Mesendoderm (in vitro differentiated cells): ENCODE measurements at regions not wholly inside any gene's neighbourhood (a gene's known extent, or its start where the extent isn't known, plus 50 kb on each side); places are given as distances from the start of the nearest gene placed in this dataset.
A peak's percentile ranks its signal among the peaks of the same experiment; 100 is the strongest.

Experiments used
- DNase-seq: peaks from one replicate; pipeline ENCODE4 v3.0.0; 2013
- H2AK5ac ChIP-seq: 2 replicates; pipeline ENCODE4 v1.6.1; 2013; ENCODE audit warnings: low read length, inconsistent platforms
- H2BK120ac ChIP-seq: 2 replicates; pipeline ENCODE4 v1.6.1; 2013; ENCODE audit warnings: low read depth, mild to moderate bottlenecking, low read length, moderate library complexity, mixed read lengths
- H2BK15ac ChIP-seq: replicated peaks from 2 replicates; pipeline ENCODE4 v1.6.1; 2013; ENCODE audit warnings: low read depth, mild to moderate bottlenecking, moderate library complexity
- H2BK5ac ChIP-seq: 2 replicates; pipeline ENCODE4 v1.6.1; 2013; ENCODE audit warnings: low read length, inconsistent platforms
- H3K18ac ChIP-seq: 2 replicates; pipeline ENCODE4 v1.6.1; 2013; ENCODE audit warnings: mild to moderate bottlenecking, low read length, mixed read lengths
- H3K23ac ChIP-seq: one replicate; pipeline ENCODE4 v1.6.1; 2013; ENCODE audit warnings: low read length
- H3K27ac ChIP-seq: 2 replicates; pipeline ENCODE4 v1.5.1; 2013; ENCODE audit warnings: low read depth, mild to moderate bottlenecking, inconsistent platforms, low read length, moderate library complexity
- H3K27me3 ChIP-seq: 2 replicates; pipeline ENCODE4 v1.6.1; 2013; ENCODE audit warnings: low read length, control low read depth, mild to moderate bottlenecking, inconsistent platforms; ENCODE audit not compliant: insufficient read depth, poor library complexity
- H3K36me3 ChIP-seq: 2 replicates; pipeline ENCODE4 v1.6.1; 2013; ENCODE audit warnings: low read length, inconsistent platforms; ENCODE audit not compliant: control insufficient read depth, insufficient read depth
- H3K4ac ChIP-seq: one replicate; pipeline ENCODE4 v1.6.1; 2013; ENCODE audit warnings: low read depth, mild to moderate bottlenecking, low read length, moderate library complexity
- H3K4me1 ChIP-seq: 2 replicates; pipeline ENCODE4 v1.6.1; 2013; ENCODE audit warnings: low read depth, low read length, inconsistent platforms; ENCODE audit not compliant: control insufficient read depth
- H3K4me2 ChIP-seq: 2 replicates; pipeline ENCODE4 v1.6.1; 2013; ENCODE audit warnings: low read length
- H3K4me3 ChIP-seq: 2 replicates; pipeline ENCODE4 v1.5.1; 2013; ENCODE audit warnings: mild to moderate bottlenecking, low read length
- H3K56ac ChIP-seq: one replicate; pipeline ENCODE4 v1.6.1; 2013; ENCODE audit warnings: low read length
- H3K79me1 ChIP-seq: 2 replicates; pipeline ENCODE4 v1.6.1; 2013; ENCODE audit warnings: low read length, inconsistent platforms
- H3K79me2 ChIP-seq: 2 replicates; pipeline ENCODE4 v1.6.1; 2013; ENCODE audit warnings: mild to moderate bottlenecking, low read length; ENCODE audit not compliant: control insufficient read depth, insufficient read depth
- H3K9ac ChIP-seq: 2 replicates; pipeline ENCODE4 v1.6.1; 2013; ENCODE audit warnings: low read length, inconsistent platforms
- H4K5ac ChIP-seq: one replicate; pipeline ENCODE4 v1.6.1; 2013; ENCODE audit warnings: low read length
- H4K8ac ChIP-seq: one replicate; pipeline ENCODE4 v1.6.1; 2013; ENCODE audit warnings: low read depth, mild to moderate bottlenecking, control low read depth, low read length, moderate library complexity
- WGBS: extraction: QIAGEN DNeasy Blood & Tissue Kit; methylation state at CpG from one replicate; pipeline ENCODE4 v1.1.7; 2013; ENCODE audit warnings: low lambda C conversion rate, missing lambda C conversion rate; ENCODE audit not compliant: insufficient coverage; ENCODE audit errors: extremely low coverage; 5-methylcytosine and 5-hydroxymethylcytosine counted together

- peaks cover 3% of the 10 kb centered on the region for H3K4me1 ChIP-seq
- H2BK5ac ChIP-seq = no peak overlapping the region
- no CpG with 5 or more reads among the region's 3 CpGs for WGBS
These were observed 214.3 kb upstream of the ADAMTS9 start for GRCh38 chr3:64901986-64902516.

GRCh38 chr3:64901522-64901885 is 213.7 kb upstream of the ADAMTS9 start:
- WGBS = no CpG with 5 or more reads among the region's 1 CpG
- Histone ChIP-seq H3K79me1 (no peaks in the 10 kb centered on the region), H3K23ac (no peak overlapping the region), H2AK5ac (no peak overlapping the region), H3K79me2 (no peaks in the 10 kb centered on the region), H4K5ac (no peak overlapping the region), H4K8ac (no peak overlapping the region), H3K56ac (no peak overlapping the region), H3K4me3 (no peak overlapping the region), H3K27me3 (no peaks in the 10 kb centered on the region), H3K27ac (no peak overlapping the region), H3K18ac (peak overlapping the region; percentile 68), H2BK15ac (no peak overlapping the region), H2BK120ac (peak overlapping the region; percentile 73), H3K4me2 (no peak overlapping the region), H3K36me3 (no peaks in the 10 kb centered on the region), H2BK5ac (no peak overlapping the region), H3K9ac (no peak overlapping the region), H3K4me1 (peaks cover 3% of the 10 kb centered on the region), H3K4ac (no peak overlapping the region)
- no peak for DNase-seq

More at GRCh38 chr3:64901986-64902516, 214.3 kb upstream of the ADAMTS9 start:
- H3K56ac ChIP-seq = no peak overlapping the region
- H3K18ac ChIP-seq = no peak overlapping the region
- H3K27ac ChIP-seq = no peak overlapping the region
- no peak overlapping the region for H3K23ac ChIP-seq
- H3K27me3 ChIP-seq = no peaks in the 10 kb centered on the region
- peak overlapping the region; percentile 16 for H3K4ac ChIP-seq
- no peak overlapping the region for H3K4me2 ChIP-seq
- no peaks in the 10 kb centered on the region for H3K79me2 ChIP-seq
- H4K8ac ChIP-seq = no peak overlapping the region
- H3K9ac ChIP-seq = no peak overlapping the region
- H4K5ac ChIP-seq = no peak overlapping the region
- no peak for DNase-seq
- H2AK5ac ChIP-seq = no peak overlapping the region
- no peaks in the 10 kb centered on the region for H3K36me3 ChIP-seq
- H2BK120ac ChIP-seq = no peak overlapping the region
- no peak overlapping the region for H3K4me3 ChIP-seq
- no peaks in the 10 kb centered on the region for H3K79me1 ChIP-seq
- H2BK15ac ChIP-seq = no peak overlapping the region

- no CpG with 5 or more reads among the region's 5 CpGs for WGBS
- H2AK5ac ChIP-seq = no peak overlapping the region
- H3K4me1 ChIP-seq = no peaks in the 10 kb centered on the region
- no peak overlapping the region for H4K8ac ChIP-seq
- H2BK15ac ChIP-seq = no peak overlapping the region
- no peaks in the 10 kb centered on the region for H3K79me2 ChIP-seq
- peak overlapping the region; percentile 68 for H3K18ac ChIP-seq
- H3K4me3 ChIP-seq = no peak overlapping the region
- H3K23ac ChIP-seq = no peak overlapping the region
- H3K56ac ChIP-seq = no peak overlapping the region
- no peak for DNase-seq
- no peak overlapping the region for H3K4me2 ChIP-seq
- H3K79me1 ChIP-seq = no peaks in the 10 kb centered on the region
- H3K27me3 ChIP-seq = no peaks in the 10 kb centered on the region
- no peak overlapping the region for H4K5ac ChIP-seq
- no peak overlapping the region for H3K9ac ChIP-seq
- H2BK120ac ChIP-seq = no peak overlapping the region
- no peak overlapping the region for H3K27ac ChIP-seq
- H3K4ac ChIP-seq = no peak overlapping the region
- H2BK5ac ChIP-seq = no peak overlapping the region
- H3K36me3 ChIP-seq = no peaks in the 10 kb centered on the region
These were observed 213.1 kb upstream of the ADAMTS9 start for GRCh38 chr3:64900617-64901521.

- WGBS = no CpG with 5 or more reads among the region's 3 CpGs
- H3K27me3 ChIP-seq = no peaks in the 10 kb centered on the region
- H3K4me3 ChIP-seq = no peak overlapping the region
- no peak overlapping the region for H3K56ac ChIP-seq
- H2AK5ac ChIP-seq = no peak overlapping the region
- H2BK15ac ChIP-seq = no peak overlapping the region
- no peak overlapping the region for H4K8ac ChIP-seq
- no peak overlapping the region for H3K23ac ChIP-seq
- DNase-seq = no peak
- no peak overlapping the region for H3K27ac ChIP-seq
- no peak overlapping the region for H3K9ac ChIP-seq
- H3K4ac ChIP-seq = no peak overlapping the region
- H2BK5ac ChIP-seq = no peak overlapping the region
- H2BK120ac ChIP-seq = no peak overlapping the region
- H3K79me1 ChIP-seq = no peaks in the 10 kb centered on the region
- no peaks in the 10 kb centered on the region for H3K36me3 ChIP-seq
- no peak overlapping the region for H4K5ac ChIP-seq
- H3K4me2 ChIP-seq = no peak overlapping the region
- no peak overlapping the region for H3K18ac ChIP-seq
- H3K79me2 ChIP-seq = no peaks in the 10 kb centered on the region
- peaks cover 3% of the 10 kb centered on the region for H3K4me1 ChIP-seq
These were observed 212.4 kb upstream of the ADAMTS9 start for GRCh38 chr3:64900156-64900555.

- no peak for DNase-seq
- H3K56ac ChIP-seq = no peak overlapping the region
- H3K4me1 ChIP-seq = peaks cover 5% of the 10 kb centered on the region
- H3K36me3 ChIP-seq = no peaks in the 10 kb centered on the region
- H3K9ac ChIP-seq = no peak overlapping the region
- no CpG with 5 or more reads among the region's 1 CpG for WGBS
- H3K27me3 ChIP-seq = no peaks in the 10 kb centered on the region
- H2AK5ac ChIP-seq = no peak overlapping the region
- H3K4ac ChIP-seq = no peak overlapping the region
- H2BK15ac ChIP-seq = no peak overlapping the region
- no peak overlapping the region for H3K4me3 ChIP-seq
- H4K5ac ChIP-seq = no peak overlapping the region
- H3K4me2 ChIP-seq = no peak overlapping the region
- H3K23ac ChIP-seq = no peak overlapping the region
- H3K79me2 ChIP-seq = no peaks in the 10 kb centered on the region
- no peak overlapping the region for H2BK120ac ChIP-seq
- no peak overlapping the region for H3K18ac ChIP-seq
- no peak overlapping the region for H3K27ac ChIP-seq
- no peak overlapping the region for H2BK5ac ChIP-seq
- no peaks in the 10 kb centered on the region for H3K79me1 ChIP-seq
- no peak overlapping the region for H4K8ac ChIP-seq
These were observed 211.1 kb upstream of the ADAMTS9 start for GRCh38 chr3:64898941-64899340.
